RCC 7860 (cell line): ENCODE measurements at regions not wholly inside any gene's neighbourhood (a gene's known extent, or its start where the extent isn't known, plus 50 kb on each side); places are given as distances from the start of the nearest gene placed in this dataset.

Experiments
- DNase-seq: peaks from one replicate; pipeline ENCODE4 v3.0.0-alpha.2; 2015; ENCODE audit warnings: low spot score
- FAIRE-seq: peaks from 2 replicates; lab custom pipeline; 2012; peaks lifted over from hg19 to GRCh38; lab: Jason Lieb, UNC

DNA sequence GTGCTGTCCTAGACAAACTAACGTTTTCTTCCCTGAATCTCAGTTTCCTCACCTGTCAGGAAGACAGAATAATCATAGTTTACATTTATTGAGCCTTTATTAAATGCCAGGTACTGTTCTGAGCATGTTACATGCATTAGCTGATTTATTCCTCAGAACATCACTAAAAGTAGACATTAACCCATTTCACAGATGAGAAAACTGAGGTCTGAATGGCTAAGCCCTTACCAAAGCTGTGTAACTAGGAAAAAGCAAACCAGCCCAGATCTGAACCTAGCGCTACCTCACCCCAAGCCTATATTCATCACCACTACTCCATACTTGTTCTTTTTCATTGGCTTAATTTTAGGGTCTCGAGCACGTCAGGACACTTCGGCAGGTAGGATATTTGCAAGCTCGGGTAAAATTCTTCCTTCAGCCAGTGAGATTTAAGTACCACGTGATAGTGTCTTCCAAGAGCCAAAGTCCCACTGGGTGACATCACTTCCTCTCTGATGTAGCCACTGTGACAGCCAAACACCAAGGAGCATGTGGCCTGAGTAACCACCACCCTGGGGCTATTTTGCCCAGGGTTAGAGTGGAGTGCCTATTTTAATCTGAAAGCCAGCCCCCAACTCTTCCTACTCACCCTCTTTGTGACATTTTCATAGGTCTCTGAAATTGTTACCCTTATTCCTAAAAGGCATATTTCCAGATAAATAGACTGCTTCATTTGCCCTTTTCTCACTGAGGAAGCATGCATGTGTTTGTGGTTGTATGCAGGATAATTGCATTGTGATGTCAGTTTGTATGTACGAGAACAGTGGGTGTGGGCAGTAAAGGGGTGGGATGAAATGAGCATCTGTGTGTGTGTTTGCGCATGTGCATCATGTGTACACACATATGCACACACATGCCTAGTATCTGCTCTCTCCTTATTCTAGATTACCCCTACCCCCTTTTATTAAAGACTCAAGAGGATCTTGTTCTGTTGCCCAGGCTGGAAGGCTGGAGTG, 62.2 kb upstream of the WSCD2 start:
- DNase-seq: no peak
- FAIRE-seq: no peak

DNA sequence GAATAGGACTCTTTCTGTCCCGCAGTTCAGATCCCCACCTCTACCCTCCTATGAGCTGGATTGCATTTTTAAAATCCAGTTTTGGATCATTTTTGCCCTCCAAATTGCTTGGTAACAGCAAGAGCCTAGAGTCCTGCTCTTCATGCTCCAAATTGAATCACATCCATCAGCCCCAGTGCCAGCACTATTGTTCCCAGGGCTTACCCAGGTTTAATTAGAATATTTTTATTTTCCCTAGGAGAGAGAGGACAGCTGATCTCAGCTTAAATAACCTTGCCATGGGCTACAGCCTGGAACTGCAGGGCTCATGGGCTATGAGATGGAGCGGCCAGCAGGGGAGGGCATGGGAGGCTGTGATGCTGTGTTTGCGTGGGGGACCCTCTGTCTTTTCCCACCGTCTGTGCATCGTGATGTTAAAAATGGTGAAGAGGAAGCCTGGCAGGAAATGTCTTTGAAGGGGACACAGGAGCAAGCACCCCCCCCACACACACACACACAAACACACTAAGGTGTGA, 59.4 kb upstream of the WSCD2 start:
- DNase-seq (no peak), FAIRE-seq (no peak)

DNA sequence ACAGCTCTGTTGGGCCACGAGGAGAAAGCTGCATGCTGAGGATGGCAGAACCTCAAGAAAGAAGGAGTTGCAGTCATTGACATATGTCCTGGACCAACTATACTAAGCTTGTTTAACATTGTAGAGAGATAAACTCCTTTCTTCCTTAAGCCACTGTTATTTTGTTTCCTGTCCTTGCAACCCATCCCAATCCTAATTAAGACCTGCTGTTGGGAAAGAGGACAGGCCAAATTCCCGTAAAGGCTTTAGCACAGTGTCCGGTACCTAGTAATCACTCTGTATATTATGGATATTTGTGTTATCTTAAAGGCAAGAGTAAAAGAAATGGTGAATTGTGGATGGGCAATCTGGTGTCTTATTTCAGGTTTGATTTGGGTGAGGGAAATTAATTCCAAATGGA, 53.5 kb upstream of the WSCD2 start:
- FAIRE-seq (no peak), DNase-seq (no peak)

DNA sequence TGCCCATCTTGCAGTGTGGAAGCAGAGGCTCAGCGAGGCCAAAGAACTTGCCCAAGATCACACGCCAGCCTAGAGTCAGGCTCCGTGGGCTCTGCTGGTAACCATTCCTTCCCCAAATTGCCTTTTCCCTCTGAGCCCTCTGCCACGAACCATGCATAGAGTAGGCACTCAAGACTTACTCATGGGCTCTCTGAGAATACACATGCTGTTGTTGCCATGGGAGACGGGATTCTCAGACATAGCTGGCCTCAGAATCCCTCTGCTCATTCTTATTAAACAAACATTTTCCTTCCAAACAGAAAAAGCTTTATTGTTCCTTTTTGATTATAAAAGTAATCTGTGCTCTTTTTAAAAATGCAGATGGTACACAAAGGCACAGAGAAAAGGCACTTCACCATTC, 52.5 kb upstream of the WSCD2 start:
- no peak for FAIRE-seq

DNA sequence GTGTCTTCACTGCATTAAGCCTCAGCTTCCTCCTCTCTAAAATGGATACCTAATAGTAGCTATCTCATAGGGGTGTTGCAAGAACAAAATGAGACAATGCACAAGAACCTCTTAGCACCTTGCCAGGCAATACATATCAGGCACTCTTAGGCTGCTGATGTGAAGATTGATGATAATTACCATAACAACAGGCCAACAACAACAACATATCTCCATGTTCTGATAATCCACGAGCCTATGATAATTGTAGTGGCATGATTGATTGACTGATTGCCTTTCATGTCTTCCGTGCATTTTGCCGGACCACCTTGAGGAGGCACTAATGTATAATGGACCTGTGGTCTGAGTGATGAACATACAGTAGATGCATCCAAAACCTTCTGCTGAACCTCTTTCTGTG, 50.7 kb upstream of the WSCD2 start:
- FAIRE-seq (no peak), DNase-seq (no peak)

More for the DNA sequence above, 52.5 kb upstream of the WSCD2 start:
- no peak for DNase-seq
